ENCODE measurements at regions not wholly inside any gene's neighbourhood (a gene's known extent, or its start where the extent isn't known, plus 50 kb on each side); places are given as distances from the start of the nearest gene placed in this dataset.

DNA sequence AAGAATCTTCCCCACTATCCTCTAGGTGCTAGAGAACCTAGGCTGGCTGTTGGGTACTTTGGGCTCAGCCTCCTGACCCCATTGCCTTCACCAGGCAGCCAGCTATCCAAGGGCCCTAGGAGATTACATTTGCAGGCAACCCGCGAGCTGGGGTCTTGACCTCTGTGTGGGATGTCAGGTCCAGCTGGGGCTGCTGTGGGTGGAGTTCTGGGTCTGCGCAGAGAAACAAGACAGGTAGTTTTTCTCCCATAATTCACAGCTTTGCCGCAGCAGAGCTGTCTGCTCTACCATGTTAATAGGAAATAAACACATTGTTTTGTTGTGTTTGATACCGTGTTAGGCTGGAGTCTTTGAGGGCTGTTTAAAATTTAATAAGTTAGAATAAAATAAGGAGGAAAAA, 142.8 kb upstream of the PLET1 start:
- no peak for DNase-seq

GRCh38 chr11:112404112-112404511, 143.5 kb upstream of the PLET1 start:
- DNase-seq = no peak

GRCh38 chr11:112408517-112408916, 147.9 kb upstream of the PLET1 start:
- no peak for DNase-seq

DNA sequence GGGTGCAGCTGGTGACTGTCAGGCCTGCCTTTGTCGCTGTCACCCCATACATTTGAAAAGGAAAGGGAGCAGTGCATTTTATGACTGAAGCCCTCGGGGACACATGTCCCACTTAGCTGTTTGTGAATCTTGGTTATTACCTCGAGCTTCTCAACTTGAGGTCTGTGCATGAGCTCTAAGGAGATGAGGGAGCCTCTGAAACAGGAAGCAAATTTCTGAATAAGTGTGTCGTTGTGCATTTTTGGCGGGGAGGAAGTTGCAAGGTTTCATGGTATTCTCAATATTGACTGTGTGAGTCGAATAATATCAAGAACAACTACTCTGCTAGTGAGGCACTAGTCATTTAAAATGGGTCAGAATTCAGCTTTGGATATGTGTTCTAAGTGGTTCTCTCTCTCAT, 149.7 kb upstream of the PLET1 start:
- no peak for DNase-seq

DNA sequence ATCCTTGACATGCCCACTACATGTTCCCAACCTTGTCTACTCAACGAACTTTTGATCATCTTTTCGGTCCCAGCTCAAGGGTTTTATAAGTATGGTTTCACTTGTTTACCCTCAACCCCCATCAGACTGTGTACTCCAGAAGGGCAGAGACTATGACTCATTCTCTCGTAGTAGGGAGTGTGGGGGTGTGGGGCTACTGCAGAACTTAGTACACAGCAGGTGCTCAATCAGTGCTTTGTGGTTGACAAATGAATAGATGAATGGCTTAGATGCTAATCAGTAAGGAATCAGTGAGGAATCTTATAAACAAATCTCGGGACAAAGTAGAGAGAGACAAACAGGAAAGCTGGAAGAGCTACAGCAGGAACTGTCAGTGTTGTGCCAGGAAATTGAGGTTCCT, 151.7 kb upstream of the PLET1 start:
- DNase-seq = no peak

- no peak for DNase-seq
These were observed 156.7 kb upstream of the PLET1 start for GRCh38 chr11:112417339-112417738.

DNA sequence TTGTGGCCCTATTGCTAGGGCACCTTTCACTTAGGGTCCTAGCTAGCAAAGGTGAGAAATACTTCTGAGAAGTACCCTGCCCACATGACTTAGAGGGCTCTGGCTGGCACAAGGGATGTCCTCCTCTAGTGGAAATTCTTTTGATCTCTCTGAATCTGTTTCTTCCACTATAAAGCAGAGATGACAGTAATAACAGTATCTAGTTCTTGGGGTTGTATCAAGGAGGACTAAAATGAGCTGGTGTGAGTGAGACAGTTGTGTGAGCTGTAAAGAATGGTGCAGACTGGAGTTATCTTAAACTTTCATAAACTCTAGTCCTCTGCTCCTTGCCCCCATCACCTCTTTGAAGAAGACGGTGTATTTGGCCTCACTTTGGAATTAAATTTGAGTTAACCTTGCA, 157.8 kb upstream of the PLET1 start:
- DNase-seq = no peak

DNA sequence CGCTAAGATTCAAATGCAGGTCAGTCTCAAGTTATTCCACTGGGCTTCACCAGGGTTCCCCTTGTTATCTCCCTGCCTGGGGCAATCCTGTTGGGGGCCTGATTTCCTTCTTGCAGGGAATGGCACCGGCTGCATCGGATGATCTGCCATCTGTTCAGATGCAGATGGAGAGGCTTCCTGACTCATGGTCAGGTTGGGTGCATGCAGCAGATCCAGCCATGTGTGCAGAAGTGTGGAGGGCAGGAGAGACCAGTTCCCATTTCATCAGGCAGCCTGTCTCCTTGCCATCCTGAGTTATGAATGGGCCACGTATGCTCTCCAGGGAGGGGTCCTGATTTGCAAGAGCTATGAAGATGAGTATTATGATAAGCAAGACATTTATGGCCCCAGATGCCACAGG, 161.2 kb upstream of the PLET1 start:
- no peak for DNase-seq

GRCh38 chr11:112425121-112425520, 164.5 kb upstream of the PLET1 start:
- no peak for DNase-seq

- DNase-seq = no peak
These were observed 176.4 kb upstream of the PLET1 start for GRCh38 chr11:112437096-112437495.

- no peak for DNase-seq
These were observed 179.0 kb upstream of the PLET1 start for GRCh38 chr11:112439614-112440013.

GRCh38 chr11:112440518-112440917, 179.9 kb upstream of the PLET1 start:
- no peak for DNase-seq

GRCh38 chr11:112448168-112448567, 187.5 kb upstream of the PLET1 start:
- DNase-seq = no peak

DNA sequence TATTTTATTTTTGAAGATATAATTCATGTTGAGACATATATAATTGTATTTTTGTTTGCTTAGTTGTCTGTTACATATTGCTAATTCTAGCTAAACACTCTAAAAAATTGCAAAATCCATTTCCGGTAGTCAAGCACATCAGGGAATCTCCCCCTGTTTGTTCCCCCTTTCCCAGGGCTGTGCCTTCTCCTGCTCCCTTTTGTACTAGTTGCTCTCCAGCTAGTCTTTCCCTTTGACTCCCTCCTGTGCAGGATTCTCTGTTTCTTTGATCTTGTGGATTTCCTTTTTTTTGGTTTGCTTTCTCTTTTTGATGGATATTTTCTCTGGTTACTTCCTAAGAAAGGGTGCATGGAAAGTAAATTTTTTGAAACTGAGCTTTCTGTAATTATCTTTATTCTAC, 188.1 kb upstream of the PLET1 start:
- DNase-seq = no peak

DNA sequence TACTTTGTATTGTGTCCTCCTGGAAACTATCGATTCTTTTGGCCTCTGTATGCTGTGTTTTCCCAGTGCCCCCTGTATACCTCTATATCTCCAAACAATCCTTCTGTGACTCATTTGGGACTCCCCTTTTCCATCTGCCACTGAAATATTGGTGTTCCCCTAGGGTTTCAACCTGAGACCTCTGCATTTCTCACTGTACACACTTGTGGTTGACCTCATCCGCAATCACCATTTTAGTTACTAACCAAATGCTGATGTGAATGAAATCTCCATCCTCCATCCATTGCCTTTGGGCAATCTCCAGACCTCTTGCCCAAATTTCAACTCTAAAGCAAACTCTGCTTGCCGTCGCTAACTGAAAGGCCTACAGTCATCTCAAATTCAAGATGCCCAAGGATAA, 190.6 kb upstream of the PLET1 start:
- DNase-seq = no peak

DNA sequence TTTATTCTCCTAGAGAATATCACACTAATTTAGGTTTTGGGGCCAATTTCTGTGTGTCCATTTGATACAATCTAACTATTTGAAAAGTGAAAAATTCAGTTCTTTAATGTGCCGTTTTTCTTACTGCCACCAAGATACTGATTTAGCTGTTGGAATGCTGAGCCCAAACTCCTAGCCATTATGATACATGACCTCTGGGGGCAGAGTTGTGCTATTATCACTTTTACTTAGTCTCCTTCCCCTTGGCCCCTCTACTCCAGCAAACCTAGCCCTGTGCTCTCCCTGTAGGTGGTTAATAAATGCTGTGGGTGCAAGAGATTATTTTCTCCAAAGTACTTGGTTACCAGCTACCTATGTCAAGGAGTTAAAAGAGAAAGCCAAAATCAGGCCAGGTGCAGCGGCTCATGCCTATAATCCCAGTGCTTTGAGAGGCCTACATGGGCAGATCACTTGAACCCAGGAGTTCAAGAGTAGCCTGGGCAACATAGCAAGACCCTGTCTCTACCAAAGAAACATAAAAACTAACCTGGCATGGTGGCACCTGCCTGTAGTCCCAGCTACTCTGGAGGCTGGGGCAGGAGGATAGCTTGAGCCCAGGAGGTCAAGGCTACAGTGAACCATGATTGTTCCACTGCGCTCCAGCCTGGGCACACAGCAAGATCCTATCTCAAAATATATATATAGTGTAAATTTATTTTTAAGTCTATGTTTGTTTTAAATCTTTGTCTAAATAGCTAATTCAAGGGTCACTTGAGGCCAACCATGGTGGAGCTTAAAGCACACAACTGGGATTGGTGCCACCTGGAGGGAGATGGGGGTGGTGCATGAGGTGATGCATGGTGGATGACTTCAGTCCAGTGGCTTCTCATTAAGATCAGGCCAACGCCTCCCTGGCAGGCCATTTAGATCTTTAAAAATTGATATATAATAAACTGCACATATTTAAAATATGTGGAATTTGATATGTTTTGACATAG, 193.2 kb upstream of the PLET1 start:
- peak; percentile 24 for DNase-seq

- DNase-seq = no peak
These were observed 194.2 kb upstream of the PLET1 start for GRCh38 chr11:112454841-112455240.

DNA sequence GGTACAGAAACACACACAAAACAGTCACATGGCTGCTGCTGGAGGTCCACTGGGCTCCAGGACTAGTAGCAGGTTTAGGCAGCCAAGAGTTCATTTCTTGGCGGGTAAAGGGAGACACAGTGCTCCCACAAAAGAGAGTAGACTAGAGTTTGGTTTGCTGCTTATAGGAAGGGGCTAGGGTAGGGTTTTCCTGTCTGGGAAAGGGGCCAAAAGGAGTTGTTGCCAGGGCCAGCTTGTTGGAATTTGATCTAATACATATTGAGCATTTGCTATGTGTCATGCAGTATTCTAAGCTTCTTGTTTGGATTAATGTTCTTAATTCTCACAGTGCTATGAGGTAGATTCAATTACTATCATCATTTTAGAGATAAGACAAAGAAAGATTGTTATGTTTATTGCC, 195.1 kb upstream of the PLET1 start:
- DNase-seq = no peak

DNA sequence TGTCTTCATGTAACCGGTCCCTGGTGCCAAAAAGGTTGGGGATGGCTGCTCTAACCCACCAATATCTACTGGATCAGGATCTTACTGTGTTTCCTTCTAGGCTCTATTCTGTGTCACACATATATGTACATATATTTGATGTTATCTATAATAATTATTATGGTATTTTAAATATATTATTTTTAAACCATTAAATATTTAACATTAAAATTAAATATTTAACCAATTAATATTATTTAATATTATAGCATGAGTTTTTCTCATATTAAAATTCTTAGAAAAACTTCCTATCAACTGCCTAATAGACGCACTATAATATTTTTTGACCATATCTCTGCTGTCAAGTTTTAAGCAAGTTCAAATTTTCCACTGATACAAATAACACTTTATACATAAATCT, 196.9 kb upstream of the PLET1 start:
- no peak for DNase-seq

- no peak for DNase-seq
These were observed 198.3 kb upstream of the PLET1 start for GRCh38 chr11:112459001-112459400.

DNA sequence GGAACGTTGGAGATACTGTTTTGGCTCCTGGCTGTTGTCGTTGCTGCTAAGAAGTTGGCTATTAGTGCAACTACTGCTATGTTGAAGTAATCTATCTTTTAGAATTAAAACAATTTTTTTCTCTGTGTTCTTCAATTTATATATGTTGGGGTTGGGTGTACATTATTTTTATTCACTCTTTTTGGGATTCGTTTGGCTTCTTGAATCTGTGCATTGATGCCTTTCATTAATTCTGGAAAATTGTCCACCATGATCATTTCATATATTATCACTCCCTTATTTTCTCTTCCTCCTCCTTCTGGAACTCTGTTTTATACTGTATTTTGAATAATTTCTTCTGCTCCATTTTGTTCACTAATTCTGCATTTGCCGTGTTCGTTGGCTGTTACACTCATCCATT, 199.5 kb upstream of the PLET1 start:
- DNase-seq = no peak

GRCh38 chr11:112464949-112465348, 204.3 kb upstream of the PLET1 start:
- DNase-seq = no peak

- DNase-seq = no peak
These were observed 204.9 kb upstream of the PLET1 start for GRCh38 chr11:112465433-112466024.

DNA sequence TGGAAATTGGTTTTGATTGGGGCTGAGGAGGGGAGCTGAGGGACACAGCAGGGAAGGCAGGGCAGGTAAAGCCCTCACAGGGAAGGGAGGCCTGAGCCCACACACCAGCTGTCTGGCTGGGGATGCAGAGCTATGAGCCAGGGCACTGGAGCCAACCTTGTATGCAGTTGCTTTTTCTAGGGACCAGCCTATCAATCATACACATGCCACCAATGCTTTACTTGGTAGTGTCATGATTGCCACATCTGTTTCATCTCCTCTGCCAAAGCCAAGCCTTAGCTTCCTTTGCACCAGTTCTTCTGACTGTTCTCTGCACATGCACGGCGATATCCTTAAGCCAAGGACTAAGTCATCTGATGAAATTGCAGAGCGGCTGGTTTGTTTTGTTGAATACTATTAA, 207.1 kb upstream of the PLET1 start:
- no peak for DNase-seq

- DNase-seq = no peak
These were observed 208.7 kb upstream of the PLET1 start for GRCh38 chr11:112469376-112469775.
